ENCODE measurements at regions not wholly inside any gene's neighbourhood (a gene's known extent, or its start where the extent isn't known, plus 50 kb on each side); places are given as distances from the start of the nearest gene placed in this dataset.

- no peak for DNase-seq
- intact Hi-C loops (cut with DNase I): no loop called here
- ATAC-seq: no peak
These were observed 693.5 kb upstream of the TENM3 start for GRCh38 chr4:181549576-181550188.

- intact Hi-C loops (cut with DNase I): no loop called here
- DNase-seq (no peak), ATAC-seq (no peak)
These were observed 692.8 kb upstream of the TENM3 start for GRCh38 chr4:181550381-181550780.

GRCh38 chr4:181559637-181560036 is 683.6 kb upstream of the TENM3 start:
- ATAC-seq (no peak), DNase-seq (no peak)
- intact Hi-C loops (cut with DNase I): loop anchor here in 1 of 2 donors (10.0 kb wide), 1 partner anchor 1245 kb away; no protein-coding TSS in a partner anchor

DNA sequence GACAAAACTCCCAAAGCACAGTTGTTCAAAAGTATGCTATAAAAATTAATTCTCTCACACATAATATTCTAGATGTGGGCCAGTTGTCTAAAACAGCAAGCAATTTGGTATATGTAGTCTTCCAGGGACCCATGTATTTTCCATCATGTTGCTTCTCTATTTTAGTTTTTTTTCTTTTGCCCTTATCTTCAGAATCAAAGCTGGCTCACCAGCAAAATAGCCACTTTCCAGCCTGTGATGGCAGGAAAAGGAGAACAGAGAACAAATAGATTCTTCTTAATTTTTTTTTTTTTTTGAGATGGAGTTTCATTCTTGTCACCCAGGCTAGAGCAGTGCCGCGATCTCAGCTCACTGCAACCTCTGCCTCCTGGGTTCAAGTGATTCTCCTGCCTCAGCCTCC is 680.8 kb upstream of the TENM3 start:
- intact Hi-C loops (cut with DNase I): loop anchor here in 1 of 2 donors (10.0 kb wide), 1 partner anchor 1242 kb away; no protein-coding TSS in a partner anchor
- no peak for DNase-seq

DNA sequence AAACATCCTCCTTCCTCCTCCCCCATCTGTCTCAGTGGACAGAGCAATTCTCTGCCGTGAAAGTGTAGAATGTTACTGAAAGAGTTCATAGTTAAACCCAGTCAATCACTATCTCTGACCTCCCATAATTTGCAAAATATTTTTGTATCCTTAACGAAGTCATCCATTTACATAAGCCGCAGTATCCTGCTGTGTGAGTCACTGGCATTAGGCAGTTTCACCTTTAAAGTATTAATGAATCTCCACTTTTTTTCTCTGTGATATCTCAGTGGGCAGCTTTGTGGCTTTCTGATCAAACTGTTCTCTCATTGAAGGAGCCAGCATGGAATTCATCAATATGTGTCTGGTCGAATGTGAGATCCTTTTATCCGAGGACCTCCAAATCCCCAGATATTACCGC is 678.6 kb upstream of the TENM3 start:
- intact Hi-C loops (cut with DNase I): loop anchor here in 1 of 2 donors (10.0 kb wide), 1 partner anchor 1240 kb away; no protein-coding TSS in a partner anchor
- no peak for DNase-seq
- ATAC-seq: no peak

More for the DNA sequence above, 680.8 kb upstream of the TENM3 start:
- no peak for ATAC-seq

- DNase-seq: no peak
- intact Hi-C loops (cut with DNase I): loop anchor here in 1 of 2 donors (10.0 kb wide), 1 partner anchor 1238 kb away; no protein-coding TSS in a partner anchor
- peak in 1 of 2 donors; percentile 88 for ATAC-seq
These were observed 676.7 kb upstream of the TENM3 start for GRCh38 chr4:181566490-181566889.

GRCh38 chr4:181569553-181569952 is 673.6 kb upstream of the TENM3 start:
- ATAC-seq: peak; percentile 58 to 73
- intact Hi-C loops (cut with DNase I): loop anchor here in 1 of 2 donors (10.0 kb wide), 1 partner anchor 1235 kb away; no protein-coding TSS in a partner anchor
- no peak for DNase-seq

GRCh38 chr4:181578911-181579310 is 664.3 kb upstream of the TENM3 start:
- intact Hi-C loops (cut with DNase I): loop anchor here in 1 of 2 donors (10.0 kb wide), 1 partner anchor 1346 kb away; no protein-coding TSS in a partner anchor
- no peak for ATAC-seq
- no peak for DNase-seq

- intact Hi-C loops (cut with DNase I): loop anchor here in 1 of 2 donors (10.0 kb wide), 1 partner anchor 1345 kb away; no protein-coding TSS in a partner anchor
- ATAC-seq: no peak
- no peak for DNase-seq
These were observed 663.7 kb upstream of the TENM3 start for GRCh38 chr4:181579486-181579885.

GRCh38 chr4:181581983-181582382 is 661.2 kb upstream of the TENM3 start:
- intact Hi-C loops (cut with DNase I): no loop called here
- no peak for DNase-seq
- ATAC-seq: no peak

- intact Hi-C loops (cut with DNase I): no loop called here
- DNase-seq (no peak), ATAC-seq (no peak)
These were observed 660.6 kb upstream of the TENM3 start for GRCh38 chr4:181582595-181582994.

DNA sequence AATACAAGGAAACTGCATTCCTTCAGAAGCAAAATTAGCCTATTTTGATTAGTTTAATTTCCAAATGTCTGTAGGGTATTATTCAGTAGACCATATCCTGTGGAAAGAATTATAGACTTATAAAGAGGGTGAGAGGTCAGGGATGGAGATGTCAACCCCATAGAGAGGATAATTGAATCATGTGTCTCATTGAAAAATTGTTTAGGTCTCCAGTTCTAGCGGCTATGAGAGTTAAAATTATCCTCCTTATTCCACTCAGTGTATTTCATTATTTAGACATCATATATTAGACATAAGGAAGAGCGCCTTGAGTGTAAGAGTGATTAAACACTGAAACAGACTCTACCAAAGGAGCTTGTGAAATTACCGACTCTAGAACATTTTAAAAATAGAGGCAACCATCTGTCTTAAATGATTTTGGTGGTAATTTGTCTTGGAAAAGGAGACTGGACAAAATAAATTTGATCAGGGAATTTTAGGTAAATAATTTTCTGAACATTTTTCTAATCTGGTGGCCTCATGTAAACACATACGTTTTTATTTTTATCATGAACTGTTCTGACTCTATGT is 654.4 kb upstream of the TENM3 start:
- intact Hi-C loops (cut with DNase I): no loop called here
- DNase-seq: no peak
- no peak for ATAC-seq

DNA sequence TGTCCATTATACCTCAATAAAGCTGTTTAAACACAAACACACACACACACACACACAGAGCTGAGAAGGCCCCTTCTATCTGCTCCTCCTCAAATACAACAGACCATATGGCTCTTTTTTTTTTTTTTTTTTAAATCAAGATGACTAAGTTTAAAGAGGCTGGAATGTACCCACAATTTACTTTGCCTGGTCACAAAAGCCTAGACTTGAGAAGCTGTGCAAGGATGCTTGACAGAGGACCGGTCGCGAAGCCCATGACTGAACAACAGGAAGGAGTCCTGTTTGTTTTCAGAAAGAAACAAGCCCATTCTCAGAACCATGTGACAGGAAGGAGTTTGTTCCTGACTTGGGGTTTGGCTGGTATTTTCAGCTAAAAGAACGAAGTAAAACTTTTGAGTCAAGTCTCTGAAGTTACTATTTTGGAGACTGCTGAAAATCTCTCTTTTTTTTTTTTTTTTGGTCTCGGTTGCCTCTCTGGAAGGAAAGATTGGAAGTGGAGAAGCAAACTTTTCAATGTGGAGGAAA is 650.9 kb upstream of the TENM3 start:
- ATAC-seq: no peak
- DNase-seq: no peak
- intact Hi-C loops (cut with DNase I): no loop called here

- DNase-seq: no peak
- ATAC-seq: no peak
- intact Hi-C loops (cut with DNase I): no loop called here
These were observed 649.5 kb upstream of the TENM3 start for GRCh38 chr4:181593703-181594102.

DNA sequence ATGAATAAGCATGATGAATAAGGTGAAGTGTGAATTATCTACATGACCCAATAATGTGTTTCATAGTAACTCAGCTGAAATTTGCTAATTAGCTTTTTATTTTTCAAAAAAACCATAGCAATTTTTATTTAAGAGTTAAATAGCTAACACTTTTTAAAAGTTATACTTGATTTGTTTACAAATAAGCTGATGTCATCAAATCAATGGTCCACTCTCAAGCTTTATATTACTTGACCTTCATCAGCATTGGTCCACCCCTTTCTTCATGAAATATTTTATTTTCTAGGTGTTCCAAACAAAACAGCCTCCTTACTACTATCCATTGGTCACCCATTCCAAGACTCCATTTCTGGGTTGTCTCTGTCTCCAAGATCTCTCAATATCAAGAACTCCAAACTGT is 649.0 kb upstream of the TENM3 start:
- intact Hi-C loops (cut with DNase I): no loop called here
- ATAC-seq (no peak), DNase-seq (no peak)

DNA sequence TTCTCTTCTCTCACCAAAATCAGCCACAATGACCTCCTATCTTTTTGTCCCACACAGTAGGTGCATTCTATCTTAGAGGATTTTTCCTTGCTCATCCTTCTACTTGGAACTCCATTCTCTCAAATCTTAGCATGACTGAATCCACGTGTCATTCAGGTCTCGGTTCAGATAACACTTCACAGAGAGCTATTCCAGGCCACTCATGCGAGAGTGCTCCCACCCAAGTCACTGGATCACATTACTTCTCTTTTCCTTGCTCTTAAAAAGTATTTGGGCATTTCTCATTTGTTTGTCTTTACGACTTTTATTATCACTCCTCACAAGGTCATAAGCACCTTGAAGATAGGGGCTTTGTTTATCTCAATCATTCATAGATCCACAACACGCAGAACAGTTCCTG is 647.5 kb upstream of the TENM3 start:
- intact Hi-C loops (cut with DNase I): no loop called here
- no peak for DNase-seq
- no peak for ATAC-seq

GRCh38 chr4:181597766-181598165 is 645.4 kb upstream of the TENM3 start:
- DNase-seq: no peak
- intact Hi-C loops (cut with DNase I): no loop called here
- no peak for ATAC-seq

DNA sequence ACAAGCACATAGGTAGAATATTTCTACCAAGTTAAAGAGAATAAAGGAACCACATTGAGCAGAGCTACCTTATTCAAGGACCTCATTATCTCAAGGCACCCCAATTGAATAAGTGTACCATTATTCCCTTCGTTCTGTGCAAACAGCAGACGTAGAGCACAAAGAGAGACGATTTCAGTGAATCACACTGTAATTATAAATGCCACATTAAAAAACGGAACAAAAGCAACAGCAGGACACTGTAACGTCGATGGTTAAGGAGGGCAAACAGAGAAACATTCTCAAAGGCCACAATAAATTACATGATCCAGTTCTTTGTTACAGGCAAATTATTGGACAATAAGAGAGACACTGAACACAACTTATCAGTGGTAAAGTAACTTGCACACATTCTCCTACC is 644.1 kb upstream of the TENM3 start:
- no peak for ATAC-seq
- intact Hi-C loops (cut with DNase I): no loop called here
- DNase-seq: no peak

DNA sequence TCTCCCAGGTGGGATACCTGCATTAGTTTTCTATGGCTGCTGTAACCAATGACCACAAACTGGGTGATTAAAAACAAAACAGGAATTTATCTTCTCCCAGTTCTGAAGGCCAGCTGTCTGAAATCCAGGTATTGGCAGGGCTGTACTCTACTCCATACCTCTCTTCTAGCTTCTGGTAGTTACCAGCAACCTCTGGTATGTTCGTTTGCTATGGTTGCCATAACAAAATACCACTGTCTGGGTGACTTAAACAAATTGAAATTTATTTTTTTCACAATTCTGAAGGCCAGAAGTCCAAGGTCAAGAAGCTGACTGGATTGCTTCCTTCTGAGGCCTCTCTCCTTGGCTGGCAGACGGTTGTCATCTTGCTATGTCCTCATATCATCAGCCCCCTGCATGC is 642.1 kb upstream of the TENM3 start:
- intact Hi-C loops (cut with DNase I): no loop called here
- DNase-seq (no peak), ATAC-seq (no peak)

DNA sequence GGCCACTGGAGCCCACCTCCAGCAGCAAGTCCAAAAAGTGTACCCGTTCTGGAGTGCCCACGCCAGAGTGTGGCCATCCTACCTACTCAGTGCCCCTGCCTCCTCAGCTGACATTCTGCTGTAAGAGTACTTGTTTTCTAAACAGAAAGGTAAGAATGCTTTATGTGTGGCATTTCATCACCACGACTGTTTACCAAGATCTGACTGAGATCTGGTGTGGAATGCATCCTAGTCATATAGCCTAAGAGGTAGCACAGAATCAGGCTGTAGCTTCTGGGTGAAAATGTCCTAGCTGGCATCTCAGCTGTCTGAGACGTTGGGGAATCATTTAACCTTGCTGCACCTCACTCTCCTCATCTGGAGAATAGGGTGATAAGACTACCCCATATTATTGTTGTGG is 638.7 kb upstream of the TENM3 start:
- DNase-seq: no peak
- no peak for ATAC-seq
- intact Hi-C loops (cut with DNase I): no loop called here

DNA sequence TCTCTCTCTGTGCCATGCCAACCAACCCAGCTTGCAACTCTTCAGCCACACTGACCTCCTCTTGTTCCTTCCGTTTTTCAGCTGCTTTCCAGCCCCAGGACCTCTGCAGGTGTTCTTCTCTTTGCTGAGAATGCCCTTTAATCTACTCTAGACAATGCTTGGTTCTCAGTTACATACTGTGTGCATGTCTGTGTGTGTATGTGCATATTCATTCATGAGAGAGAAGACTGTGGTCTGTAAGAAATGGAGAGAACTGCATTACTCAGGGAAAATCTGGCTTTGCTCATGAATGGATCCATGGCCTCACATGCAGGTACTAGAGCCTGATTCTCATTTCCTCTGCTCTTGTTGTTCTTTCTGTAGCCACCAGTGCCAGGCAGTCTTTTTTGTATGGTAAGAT is 636.9 kb upstream of the TENM3 start:
- DNase-seq (no peak), ATAC-seq (no peak)
- intact Hi-C loops (cut with DNase I): no loop called here
